Astrocyte of the spinal cord (primary cell): ENCODE measurements at regions not wholly inside any gene's neighbourhood (a gene's known extent, or its start where the extent isn't known, plus 50 kb on each side); places are given as distances from the start of the nearest gene placed in this dataset.
"Not testable (repeated sequence)": the region's sequence is repeated elsewhere in the genome, so short reads cannot be mapped to it uniquely, and the experiment has no call there.

Source experiments
- DNase-seq: peaks from one replicate; pipeline ENCODE4 v3.0.0; 2011; ENCODE audit warnings: low read depth, low spot score
- H3K4me3 ChIP-seq: 2 replicates; pipeline ENCODE4 v1.5.1; 2011; ENCODE audit warnings: low read depth, mild to moderate bottlenecking, low read length, moderate library complexity
- CTCF ChIP-seq: IDR thresholded peaks from 2 replicates; pipeline ENCODE4 v1.5.1; 2012; ENCODE audit warnings: low read depth, mild to moderate bottlenecking, low read length, inconsistent platforms
- in situ Hi-C: cut with HindIII; loops from 2 replicates; pipeline ENCODE4 v1.10.0; 2017; ENCODE audit warnings: low sequenced_read_pairs

GRCh38 chr18:28736951-28737350, 560.0 kb upstream of the CDH2 start:
- DNase-seq, result no peak
- no peak overlapping the region for H3K4me3 ChIP-seq
- TF ChIP-seq CTCF, result no peak
- in situ Hi-C loops, result no loop called here

GRCh38 chr18:28736223-28736622, 559.3 kb upstream of the CDH2 start:
- DNase-seq, result no peak
- H3K4me3 ChIP-seq, result no peak overlapping the region
- no peak for TF ChIP-seq CTCF
- in situ Hi-C loops, result no loop called here

- TF ChIP-seq CTCF, result no peak
- no peak overlapping the region for H3K4me3 ChIP-seq
- DNase-seq, result peak; percentile 88
- in situ Hi-C loops, result no loop called here
These were observed 558.8 kb upstream of the CDH2 start for GRCh38 chr18:28735731-28736130.

DNA sequence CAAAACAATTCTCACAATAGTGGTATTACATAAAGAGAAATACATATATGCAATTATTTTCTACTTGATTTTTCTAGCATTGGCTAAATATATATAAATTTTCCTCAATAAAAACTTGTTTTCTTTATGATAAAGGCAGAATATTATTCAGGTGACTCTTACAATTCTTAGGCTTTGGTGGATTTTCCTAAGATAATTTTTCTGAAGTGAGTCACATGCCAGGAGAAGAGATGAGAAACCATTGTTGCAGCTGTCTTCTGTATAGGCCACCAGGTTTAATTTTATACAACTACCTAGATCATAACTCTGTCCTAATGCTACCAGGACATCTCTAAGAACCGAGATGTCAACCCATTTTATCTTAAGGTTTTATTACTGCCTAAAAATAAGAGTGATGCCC, 552.4 kb upstream of the CDH2 start:
- no peak for TF ChIP-seq CTCF
- no peak overlapping the region for H3K4me3 ChIP-seq
- peak; percentile 58 for DNase-seq
- in situ Hi-C loops, result no loop called here

GRCh38 chr18:28728891-28729290, 552.0 kb upstream of the CDH2 start:
- TF ChIP-seq CTCF, result no peak
- peak; percentile 34 for DNase-seq
- in situ Hi-C loops, result no loop called here
- no peak overlapping the region for H3K4me3 ChIP-seq

DNA sequence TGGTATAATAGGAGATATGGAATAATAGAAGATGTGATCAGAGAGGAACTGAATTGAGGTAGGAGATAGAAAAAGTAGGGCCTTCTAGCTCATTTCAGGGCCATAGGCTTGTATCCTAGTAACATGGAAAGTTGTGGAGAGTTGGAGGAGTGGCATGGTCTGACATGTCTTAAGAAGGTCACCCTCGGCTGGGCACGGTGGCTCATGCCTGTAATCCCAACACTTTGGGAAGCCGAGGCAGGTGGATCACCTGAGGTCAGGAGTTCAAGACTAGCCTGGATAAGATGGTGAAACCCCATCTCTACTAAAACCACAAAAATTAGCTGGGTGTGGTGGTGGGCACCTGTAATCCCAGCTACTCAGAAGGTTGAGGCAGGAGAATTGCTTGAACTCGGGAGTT, 550.3 kb upstream of the CDH2 start:
- DNase-seq, H3K4me3 ChIP-seq, in situ Hi-C loops: not testable (repeated sequence)

- peak; percentile 75 for DNase-seq
- in situ Hi-C loops, result no loop called here
- H3K4me3 ChIP-seq, result no peak overlapping the region
- no peak for TF ChIP-seq CTCF
These were observed 548.9 kb upstream of the CDH2 start for GRCh38 chr18:28725876-28726275.
